SU-DHL-6 (cell line): ENCODE measurements at regions not wholly inside any gene's neighbourhood (a gene's known extent, or its start where the extent isn't known, plus 50 kb on each side); places are given as distances from the start of the nearest gene placed in this dataset.

Experiments used
- H2AFZ ChIP-seq: fragments of 200-600 bp; sonication (generic); 2 replicates; pipeline ENCODE4 v1.6.1; 2014; ENCODE audit warnings: low read depth, mild to moderate bottlenecking, moderate library complexity, mixed read lengths, antibody characterized with exemption, low read length; ENCODE audit not compliant: severe bottlenecking
- H3F3A ChIP-seq: fragments of 200-600 bp; shearing (Covaris generic); 2 replicates; pipeline ENCODE4 v1.6.0; 2016; ENCODE audit warnings: antibody characterized with exemption, mild to moderate bottlenecking; ENCODE audit not compliant: insufficient read depth
- H3K27ac ChIP-seq: fragments of 200-600 bp; sonication (generic); 2 replicates; pipeline ENCODE4 v1.5.1; 2016; ENCODE audit warnings: low read depth, mild to moderate bottlenecking, low read length, moderate library complexity, mixed read lengths
- H3K27me3 ChIP-seq: fragments of 200-600 bp; sonication (generic), shearing (Covaris generic); 2 replicates; pipeline ENCODE4 v1.6.0; 2014; ENCODE audit warnings: mild to moderate bottlenecking, low read length
- H3K36me3 ChIP-seq: fragments of 200-600 bp; sonication (generic); 2 replicates; pipeline ENCODE4 v1.6.1; 2014; ENCODE audit warnings: mild to moderate bottlenecking, low read length, mixed read lengths
- H3K4me2 ChIP-seq: fragments of 300-600, 200-600 bp; shearing (Covaris generic), sonication (generic); 2 replicates; pipeline ENCODE4 v1.6.0; 2014; ENCODE audit warnings: low read length, low read depth, mild to moderate bottlenecking; ENCODE audit not compliant: poor library complexity, severe bottlenecking
- H3K4me3 ChIP-seq: fragments of 200-600 bp; sonication (generic); 2 replicates; pipeline ENCODE4 v1.5.1; 2014; ENCODE audit warnings: antibody characterized with exemption, low read length, mild to moderate bottlenecking, mixed read lengths; ENCODE audit not compliant: insufficient read depth, poor library complexity, severe bottlenecking
- H3K79me2 ChIP-seq: fragments of 200-600 bp; sonication (generic); 2 replicates; pipeline ENCODE4 v1.6.1; 2014; ENCODE audit warnings: mild to moderate bottlenecking, low read length, moderate library complexity; ENCODE audit not compliant: insufficient read depth
- H3K9ac ChIP-seq: fragments of 200-600 bp; sonication (generic); 2 replicates; pipeline ENCODE4 v1.7.0; 2014; ENCODE audit warnings: mild to moderate bottlenecking, low read length
- H3K9me2 ChIP-seq: fragments of 200-600 bp; sonication (generic); replicated peaks from 2 replicates; pipeline ENCODE4 v1.6.1; 2014; ENCODE audit warnings: low read length; ENCODE audit not compliant: insufficient read depth
- H3K9me3 ChIP-seq: fragments of 200-600 bp; sonication (generic); 2 replicates; pipeline ENCODE4 v1.6.1; 2014; ENCODE audit warnings: low read length, mixed read lengths; ENCODE audit not compliant: insufficient read depth
- H4K20me1 ChIP-seq: fragments of 200-600 bp; sonication (generic); 2 replicates; pipeline ENCODE4 v1.6.1; 2014; ENCODE audit warnings: low read depth, mild to moderate bottlenecking, antibody characterized with exemption, low read length, moderate library complexity, mixed read lengths
- CTCF ChIP-seq: fragments of 200-600 bp; sonication (generic); IDR thresholded peaks from one replicate; pipeline ENCODE4 v1.5.1; 2017; ENCODE audit warnings: antibody characterized with exemption, mild to moderate bottlenecking, low read length, moderate library complexity; ENCODE audit not compliant: insufficient read depth, poor library complexity, severe bottlenecking
- EZH2phosphoT487 ChIP-seq: fragments of 200-600 bp; sonication (generic), shearing (Covaris generic); conservative IDR thresholded peaks from 2 replicates; pipeline ENCODE4 v1.6.1; 2018; ENCODE audit warnings: mild to moderate bottlenecking, antibody characterized with exemption, low read length, moderate library complexity, mixed read lengths

- Histone ChIP-seq H3K27ac (no peak overlapping the region), H3K36me3 (no peaks in the 10 kb centered on the region), H2AFZ (no peak overlapping the region), H3K9me3 (no peaks in the 10 kb centered on the region), H3K79me2 (no peaks in the 10 kb centered on the region), H3K4me3 (no peak overlapping the region), H3K9ac (no peak overlapping the region), H3K4me2 (no peak overlapping the region), H4K20me1 (no peaks in the 10 kb centered on the region), H3K9me2 (no peaks in the 10 kb centered on the region), H3K27me3 (no peaks in the 10 kb centered on the region), H3F3A (no peaks in the 10 kb centered on the region)
- TF ChIP-seq CTCF: no peak
- TF ChIP-seq EZH2phosphoT487: no peak
Measured at GRCh38 chr20:48558906-48559305, 268.9 kb downstream of the PREX1 start.

- no peak overlapping the region for H3K27ac ChIP-seq
- no peaks in the 10 kb centered on the region for H3K27me3 ChIP-seq
Measured at GRCh38 chr20:48557380-48557779, 270.4 kb downstream of the PREX1 start.

GRCh38 chr20:48556956-48557355 lies 270.8 kb downstream of the PREX1 start:
- H3F3A ChIP-seq: no peaks in the 10 kb centered on the region
- TF ChIP-seq CTCF (no peak), EZH2phosphoT487 (no peak)
- H3K79me2 ChIP-seq: no peaks in the 10 kb centered on the region
- H3K9me2 ChIP-seq: no peaks in the 10 kb centered on the region
- no peak overlapping the region for H2AFZ ChIP-seq
- H3K4me2 ChIP-seq: no peak overlapping the region
- H3K27ac ChIP-seq: no peak overlapping the region
- H3K36me3 ChIP-seq: no peaks in the 10 kb centered on the region
- H3K9me3 ChIP-seq: no peaks in the 10 kb centered on the region
- no peaks in the 10 kb centered on the region for H4K20me1 ChIP-seq
- H3K9ac ChIP-seq: no peak overlapping the region
- no peak overlapping the region for H3K4me3 ChIP-seq
- H3K27me3 ChIP-seq: no peaks in the 10 kb centered on the region

More at GRCh38 chr20:48557380-48557779, 270.4 kb downstream of the PREX1 start:
- H4K20me1 ChIP-seq: no peaks in the 10 kb centered on the region
- no peaks in the 10 kb centered on the region for H3F3A ChIP-seq
- no peak for TF ChIP-seq CTCF
- TF ChIP-seq EZH2phosphoT487: no peak
- no peaks in the 10 kb centered on the region for H3K9me2 ChIP-seq
- H3K9ac ChIP-seq: no peak overlapping the region
- H3K79me2 ChIP-seq: no peaks in the 10 kb centered on the region
- H3K9me3 ChIP-seq: no peaks in the 10 kb centered on the region
- no peak overlapping the region for H3K4me2 ChIP-seq
- no peaks in the 10 kb centered on the region for H3K36me3 ChIP-seq
- no peak overlapping the region for H3K4me3 ChIP-seq
- H2AFZ ChIP-seq: no peak overlapping the region
